Prostate gland (tissue), 2 donors: ENCODE measurements at regions not wholly inside any gene's neighbourhood (a gene's known extent, or its start where the extent isn't known, plus 50 kb on each side); places are given as distances from the start of the nearest gene placed in this dataset.

Experiments used
- POLR2AphosphoS5 ChIP-seq: sonication (generic); formaldehyde crosslinking; IDR thresholded peaks from one replicate; pipeline ENCODE4 v1.6.1; 2017; ENCODE audit warnings: antibody characterized with exemption
- TF ChIP-seq, protein P1 (sequence below), 4 experiments: fragments of 200-600 bp in 2 of 4; fragments of 450-650 bp in 2 of 4; sonication (generic) in 2 of 4; IDR thresholded peaks; 1 replicate in 3 of 4; 2 replicates in 1 of 4; pipeline ENCODE4 v1.5.1; 2016 to 2019; ENCODE audit warnings: antibody characterized with exemption in 4 of 4, mild to moderate bottlenecking in 2 of 4, moderate library complexity in 2 of 4

DNA sequence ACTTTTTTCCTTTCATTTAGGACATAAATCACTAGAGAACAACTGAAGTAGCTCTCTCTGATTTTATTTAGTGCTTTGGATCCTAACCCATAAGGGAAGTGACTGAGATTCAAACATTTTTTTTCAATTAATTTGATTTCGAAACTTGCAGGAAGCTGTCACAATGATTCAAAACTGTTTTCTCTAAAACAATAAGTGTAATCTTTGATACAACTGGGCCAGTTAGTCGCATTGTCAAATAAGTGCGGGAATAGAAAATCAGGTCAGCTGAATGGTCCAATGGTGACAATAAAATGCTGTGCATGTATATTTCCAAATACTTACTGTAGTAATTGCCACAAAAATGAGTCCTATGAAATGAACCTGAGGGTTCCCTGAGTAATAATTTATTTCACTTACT lies 930.8 kb downstream of the TFAP2A start:
- TF ChIP-seq, protein P1, sequence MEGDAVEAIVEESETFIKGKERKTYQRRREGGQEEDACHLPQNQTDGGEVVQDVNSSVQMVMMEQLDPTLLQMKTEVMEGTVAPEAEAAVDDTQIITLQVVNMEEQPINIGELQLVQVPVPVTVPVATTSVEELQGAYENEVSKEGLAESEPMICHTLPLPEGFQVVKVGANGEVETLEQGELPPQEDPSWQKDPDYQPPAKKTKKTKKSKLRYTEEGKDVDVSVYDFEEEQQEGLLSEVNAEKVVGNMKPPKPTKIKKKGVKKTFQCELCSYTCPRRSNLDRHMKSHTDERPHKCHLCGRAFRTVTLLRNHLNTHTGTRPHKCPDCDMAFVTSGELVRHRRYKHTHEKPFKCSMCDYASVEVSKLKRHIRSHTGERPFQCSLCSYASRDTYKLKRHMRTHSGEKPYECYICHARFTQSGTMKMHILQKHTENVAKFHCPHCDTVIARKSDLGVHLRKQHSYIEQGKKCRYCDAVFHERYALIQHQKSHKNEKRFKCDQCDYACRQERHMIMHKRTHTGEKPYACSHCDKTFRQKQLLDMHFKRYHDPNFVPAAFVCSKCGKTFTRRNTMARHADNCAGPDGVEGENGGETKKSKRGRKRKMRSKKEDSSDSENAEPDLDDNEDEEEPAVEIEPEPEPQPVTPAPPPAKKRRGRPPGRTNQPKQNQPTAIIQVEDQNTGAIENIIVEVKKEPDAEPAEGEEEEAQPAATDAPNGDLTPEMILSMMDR (IDR thresholded peaks at IDR 0.05) = no peak
- TF ChIP-seq POLR2AphosphoS5 = no peak
